Keratinocyte (primary cell): ENCODE measurements at regions not wholly inside any gene's neighbourhood (a gene's known extent, or its start where the extent isn't known, plus 50 kb on each side); places are given as distances from the start of the nearest gene placed in this dataset.

Experiments
- DNase-seq: peaks from one replicate; pipeline ENCODE4 v3.0.0-alpha.2; 2011; ENCODE audit warnings: low read depth, missing footprints, low spot score
- FAIRE-seq: peaks from 2 replicates; lab custom pipeline; 2011; peaks lifted over from hg19 to GRCh38; lab: Jason Lieb, UNC
- H2AFZ ChIP-seq: 2 replicates; pipeline ENCODE4 v1.6.0; 2012; ENCODE audit warnings: low read length, control low read depth, inconsistent platforms; ENCODE audit not compliant: control insufficient read depth
- H3K27ac ChIP-seq: 2 replicates; pipeline ENCODE4 v1.5.1; 2011; ENCODE audit warnings: low read length; ENCODE audit not compliant: control insufficient read depth, insufficient read depth
- H3K27me3 ChIP-seq: 3 replicates; pipeline ENCODE4 v1.6.0; 2011; ENCODE audit warnings: low read length; ENCODE audit not compliant: control insufficient read depth, insufficient read depth; ENCODE audit errors: extremely low read depth
- H3K36me3 ChIP-seq, 2 experiments: 2 replicates in 1 of 2; 3 replicates in 1 of 2; pipeline ENCODE4 v1.5.1; 2011; ENCODE audit warnings: low read length in 2 of 2, mild to moderate bottlenecking in 1 of 2; ENCODE audit not compliant: control insufficient read depth in 2 of 2, insufficient read depth in 2 of 2; ENCODE audit errors: extremely low read depth in 1 of 2
- H3K4me1 ChIP-seq: 3 replicates; pipeline ENCODE4 v1.5.1; 2011; ENCODE audit warnings: low read length; ENCODE audit not compliant: control insufficient read depth, insufficient read depth; ENCODE audit errors: extremely low read depth
- H3K4me2 ChIP-seq: 3 replicates; pipeline ENCODE4 v1.6.0; 2011; ENCODE audit warnings: low read depth, low read length; ENCODE audit not compliant: control insufficient read depth, insufficient read depth; ENCODE audit errors: extremely low read depth
- H3K4me3 ChIP-seq, 3 experiments: fragments of 200-600 bp in 1 of 3; sonication (generic) in 1 of 3; 2 replicates in 2 of 3; 3 replicates in 1 of 3; pipeline ENCODE4 v1.5.1; 2011 to 2016; ENCODE audit warnings: low read length in 3 of 3, mild to moderate bottlenecking in 3 of 3, control low read depth in 2 of 3, inconsistent platforms in 1 of 3, low read depth in 1 of 3, mixed read lengths in 1 of 3, mixed run types in 1 of 3, moderate library complexity in 1 of 3; ENCODE audit not compliant: control insufficient read depth in 2 of 3, insufficient read depth in 2 of 3; ENCODE audit errors: extremely low read depth in 1 of 3
- H3K79me2 ChIP-seq: 2 replicates; pipeline ENCODE4 v1.6.0; 2012; ENCODE audit warnings: low read length; ENCODE audit not compliant: control insufficient read depth, insufficient read depth
- H3K9ac ChIP-seq: 3 replicates; pipeline ENCODE4 v1.6.0; 2011; ENCODE audit warnings: low read length; ENCODE audit not compliant: control insufficient read depth, insufficient read depth; ENCODE audit errors: extremely low read depth
- H3K9me1 ChIP-seq: 3 replicates; pipeline ENCODE4 v1.6.0; 2011; ENCODE audit warnings: low read length; ENCODE audit not compliant: control insufficient read depth, insufficient read depth; ENCODE audit errors: extremely low read depth
- H3K9me3 ChIP-seq: 2 replicates; pipeline ENCODE4 v1.5.1; 2012; ENCODE audit warnings: low read depth, low read length; ENCODE audit not compliant: control insufficient read depth
- H4K20me1 ChIP-seq: 3 replicates; pipeline ENCODE4 v1.6.0; 2011; ENCODE audit warnings: low read length; ENCODE audit not compliant: control insufficient read depth, insufficient read depth; ENCODE audit errors: extremely low read depth
- CTCF ChIP-seq, 3 experiments: IDR thresholded peaks in 1 of 3; conservative IDR thresholded peaks in 1 of 3; optimal IDR thresholded peaks in 1 of 3; 2 replicates in 2 of 3; 3 replicates in 1 of 3; pipeline versions ENCODE3 to v1.5.1; 2011; ENCODE audit warnings: low read length in 3 of 3, mild to moderate bottlenecking in 3 of 3, moderate library complexity in 2 of 3, control low read depth in 1 of 3, inconsistent platforms in 1 of 3; ENCODE audit not compliant: insufficient read depth in 2 of 3; ENCODE audit errors: extremely low read depth in 1 of 3
- EZH2 ChIP-seq: IDR thresholded peaks from one replicate; pipeline ENCODE4 v1.6.1; 2012; ENCODE audit warnings: inconsistent platforms, mild to moderate bottlenecking, low read length, moderate library complexity
- dilution Hi-C: fragments of 300-500 bp; cut with MboI; formaldehyde crosslinking; loops from one replicate; pipeline ENCODE4 v1.7.0; 2020; ENCODE audit warnings: low sequenced_read_pairs; ENCODE audit not compliant: extremely low pct_ligation_motif_present

GRCh38 chr11:95373241-95373640 lies 142.2 kb upstream of the SESN3 start:
- DNase-seq (no peak), FAIRE-seq (no peak)
- H4K20me1 ChIP-seq: no peaks in the 10 kb centered on the region
- H3K9me1 ChIP-seq: no peaks in the 10 kb centered on the region
- H3K9me3 ChIP-seq: no peaks in the 10 kb centered on the region
- H3K9ac ChIP-seq: no peak overlapping the region
- no peaks in the 10 kb centered on the region for H3K27me3 ChIP-seq
- H3K4me2 ChIP-seq: no peak overlapping the region
- TF ChIP-seq EZH2: no peak
- TF ChIP-seq CTCF (optimal IDR thresholded peaks at IDR 0.05 in 1 of 3, IDR thresholded peaks at IDR 0.05 in 1 of 3, conservative IDR thresholded peaks at IDR 0.05 in 1 of 3; ENCODE audit: extremely low read depth in 1 of 3, insufficient read depth in 2 of 3, low read length in 3 of 3): no peak
- no peaks in the 10 kb centered on the region for H3K36me3 ChIP-seq
- dilution Hi-C loops: no loop called here
- no peak overlapping the region for H3K27ac ChIP-seq
- peaks cover 8% of the 10 kb centered on the region for H3K4me1 ChIP-seq
- H2AFZ ChIP-seq: no peak overlapping the region
- no peak overlapping the region for H3K4me3 ChIP-seq
- no peaks in the 10 kb centered on the region for H3K79me2 ChIP-seq

- Histone ChIP-seq H3K4me1 (no peaks in the 10 kb centered on the region), H3K9ac (no peak overlapping the region), H3K4me2 (no peak overlapping the region), H3K9me3 (no peaks in the 10 kb centered on the region), H3K27ac (no peak overlapping the region), H3K9me1 (no peaks in the 10 kb centered on the region), H3K27me3 (no peaks in the 10 kb centered on the region), H3K36me3 (no peaks in the 10 kb centered on the region), H4K20me1 (no peaks in the 10 kb centered on the region), H3K79me2 (no peaks in the 10 kb centered on the region), H3K4me3 (no peak overlapping the region), H2AFZ (no peak overlapping the region)
- dilution Hi-C loops: no loop called here
- no peak for FAIRE-seq
- TF ChIP-seq EZH2: no peak
- no peak for TF ChIP-seq CTCF (optimal IDR thresholded peaks at IDR 0.05 in 1 of 3, IDR thresholded peaks at IDR 0.05 in 1 of 3, conservative IDR thresholded peaks at IDR 0.05 in 1 of 3; ENCODE audit: extremely low read depth in 1 of 3, insufficient read depth in 2 of 3, low read length in 3 of 3)
- no peak for DNase-seq
These were observed 141.2 kb upstream of the SESN3 start for GRCh38 chr11:95372097-95372656.
